ENCODE measurements at regions not wholly inside any gene's neighbourhood (a gene's known extent, or its start where the extent isn't known, plus 50 kb on each side); places are given as distances from the start of the nearest gene placed in this dataset.
"Not testable (repeated sequence)": the region's sequence is repeated elsewhere in the genome, so short reads cannot be mapped to it uniquely, and the experiment has no call there.

DNA sequence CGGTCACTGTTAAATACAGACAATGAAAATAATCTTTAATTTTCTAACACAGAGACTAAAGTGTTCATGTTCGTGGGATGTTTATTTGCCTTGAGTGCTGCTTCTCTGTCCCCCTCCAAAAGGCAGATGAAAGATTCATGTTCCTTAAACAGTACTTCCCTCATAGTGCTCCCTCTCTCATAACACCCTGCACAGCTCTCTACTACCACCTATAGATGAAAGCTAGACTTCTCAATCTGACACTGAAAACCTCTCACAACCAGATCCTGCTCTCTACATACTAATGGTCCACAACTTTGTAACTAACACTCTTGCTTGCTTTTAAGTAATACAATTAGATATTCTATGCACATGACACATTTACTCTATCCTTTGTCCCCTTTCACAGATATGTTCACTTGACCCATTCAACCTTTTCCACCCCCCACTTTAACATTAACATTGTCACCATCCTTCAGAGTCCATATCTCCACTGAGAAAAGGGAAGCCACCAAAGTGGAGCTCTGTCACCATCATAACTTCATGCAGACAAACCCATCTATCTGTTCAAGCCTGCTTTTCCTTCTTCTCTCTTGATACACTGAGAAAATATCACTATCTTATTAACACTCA lies 266.4 kb upstream of the USP15 start:
- no peak for DNase-seq

- DNase-seq, result no peak
Observed at GRCh38 chr12:61996717-61997116, 263.5 kb upstream of the USP15 start.

- no peak for DNase-seq
Observed at GRCh38 chr12:61998791-61999190, 261.4 kb upstream of the USP15 start.

GRCh38 chr12:61999311-61999710 lies 260.9 kb upstream of the USP15 start:
- DNase-seq, result no peak

DNA sequence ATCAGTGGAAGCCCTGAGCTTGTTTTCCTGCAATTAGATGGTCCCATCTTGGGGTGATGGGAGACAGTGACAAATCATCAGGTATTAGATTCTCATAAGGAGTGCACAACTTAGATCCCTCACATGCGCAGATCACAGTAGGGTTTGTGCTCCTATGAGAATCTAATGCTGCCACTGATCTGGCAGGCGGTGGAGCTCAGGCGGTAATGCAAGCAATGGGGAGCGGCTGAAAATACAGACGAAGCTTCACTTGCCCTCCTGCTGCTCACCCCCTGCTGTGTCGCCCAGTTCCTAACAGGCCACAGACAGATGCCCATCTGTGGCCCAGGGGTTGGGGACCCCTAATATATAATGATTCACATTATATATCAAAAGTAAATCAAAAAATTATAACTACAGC lies 258.8 kb upstream of the USP15 start:
- no peak for DNase-seq

DNA sequence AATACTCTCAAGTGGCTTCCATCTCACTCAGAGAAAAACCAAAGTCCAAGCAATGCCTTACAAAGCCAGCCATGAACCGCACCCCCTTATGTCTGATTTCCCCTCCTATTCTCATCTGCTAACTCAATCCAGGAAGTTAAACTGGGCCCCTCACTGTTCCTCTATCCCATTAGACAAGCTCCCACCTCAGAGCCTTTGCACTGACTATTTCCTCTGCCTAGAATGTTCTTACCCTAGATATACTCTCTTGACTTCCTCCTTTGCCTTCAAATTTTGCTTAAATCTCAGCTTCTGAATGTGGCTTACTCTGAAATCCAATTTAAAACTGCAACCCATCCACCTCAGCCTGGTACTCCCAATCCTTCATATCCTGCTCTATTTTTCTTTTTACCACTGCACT lies 257.0 kb upstream of the USP15 start:
- no peak for DNase-seq

- DNase-seq, result no peak
Observed at GRCh38 chr12:62003701-62004100, 256.5 kb upstream of the USP15 start.

DNA sequence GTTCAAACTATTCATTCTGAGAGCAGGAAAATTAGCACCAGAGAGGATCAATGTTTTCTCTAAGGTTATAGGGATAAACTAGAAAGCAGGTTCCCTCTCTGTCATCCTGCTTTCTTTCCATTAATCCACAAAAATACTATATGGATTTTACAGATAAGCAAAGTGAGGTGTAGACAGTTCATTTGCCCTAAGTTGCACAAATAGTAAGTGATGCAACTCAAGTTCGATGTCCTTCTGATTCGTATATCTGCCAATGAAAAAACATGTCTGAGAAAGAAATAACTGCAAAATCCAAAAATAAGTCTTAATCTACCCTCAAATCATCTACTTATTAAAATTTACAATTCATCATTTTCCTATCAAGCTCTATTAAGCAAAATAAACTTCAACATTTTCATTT lies 254.6 kb upstream of the USP15 start:
- DNase-seq, result no peak

DNA sequence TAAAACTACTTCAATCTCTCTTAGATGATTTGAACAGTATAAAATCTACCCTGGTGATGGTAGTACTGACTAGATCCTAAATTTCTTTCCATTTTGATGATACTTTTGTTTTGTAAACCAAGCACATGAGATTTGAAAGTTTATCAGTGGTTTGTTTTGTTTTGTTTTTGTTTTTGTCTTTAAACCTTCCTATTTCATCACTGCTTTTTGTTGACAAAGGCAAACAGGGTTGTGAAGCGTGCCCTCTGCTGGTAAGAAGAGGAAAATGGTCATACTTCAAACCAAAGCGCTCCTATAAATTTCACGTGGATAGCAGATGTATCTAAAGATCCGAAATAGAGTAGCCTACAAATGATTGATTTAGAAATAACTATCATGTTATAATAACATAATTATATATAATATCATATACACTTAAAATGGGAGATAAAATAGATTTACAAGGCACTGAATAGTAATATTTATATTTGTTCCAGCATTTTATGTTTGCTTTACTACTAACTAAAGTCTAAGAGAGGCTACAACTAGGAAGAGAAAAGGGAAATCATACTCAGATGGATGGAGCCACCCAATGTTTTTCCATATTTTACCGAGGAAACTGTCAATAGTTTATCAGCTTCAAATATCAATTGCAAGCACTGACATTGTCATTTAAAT lies 254.0 kb upstream of the USP15 start:
- peak; percentile 14 for DNase-seq

DNA sequence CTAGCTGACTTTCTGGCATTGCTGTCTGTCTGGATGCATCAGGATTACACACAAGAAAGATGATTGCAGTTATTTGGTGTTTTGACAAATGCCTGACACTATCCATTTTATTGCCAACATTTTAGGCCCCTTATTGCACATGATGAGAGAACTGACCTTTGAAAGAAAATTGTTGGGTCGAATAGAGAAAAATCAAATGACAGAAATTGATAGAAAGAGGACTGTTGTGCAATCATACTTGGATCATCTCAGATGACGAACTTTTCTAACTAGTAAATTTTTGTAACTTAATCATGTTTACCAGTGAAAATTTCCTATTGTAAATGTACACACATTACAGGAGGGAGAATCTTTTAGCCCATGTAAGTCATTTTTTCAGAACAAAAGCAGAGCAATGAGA lies 251.5 kb upstream of the USP15 start:
- DNase-seq, result no peak

DNA sequence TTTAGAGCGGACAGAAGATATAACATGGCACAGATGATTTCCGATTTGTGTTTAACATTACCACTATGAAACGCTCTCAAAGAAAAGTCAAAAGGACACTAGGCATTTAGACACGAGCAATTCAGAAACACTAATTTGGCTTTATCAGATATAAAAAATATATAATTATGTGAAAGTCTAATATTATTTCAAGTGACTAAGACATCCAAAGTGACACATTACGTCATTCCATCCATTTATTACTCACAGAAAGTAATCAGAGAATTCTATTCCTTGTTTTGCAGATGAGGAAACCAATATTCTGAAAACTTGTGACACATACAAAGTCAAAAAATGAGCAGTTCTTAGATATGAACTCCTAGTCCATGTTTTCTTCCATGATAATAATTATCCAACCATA lies 250.8 kb upstream of the USP15 start:
- no peak for DNase-seq

DNA sequence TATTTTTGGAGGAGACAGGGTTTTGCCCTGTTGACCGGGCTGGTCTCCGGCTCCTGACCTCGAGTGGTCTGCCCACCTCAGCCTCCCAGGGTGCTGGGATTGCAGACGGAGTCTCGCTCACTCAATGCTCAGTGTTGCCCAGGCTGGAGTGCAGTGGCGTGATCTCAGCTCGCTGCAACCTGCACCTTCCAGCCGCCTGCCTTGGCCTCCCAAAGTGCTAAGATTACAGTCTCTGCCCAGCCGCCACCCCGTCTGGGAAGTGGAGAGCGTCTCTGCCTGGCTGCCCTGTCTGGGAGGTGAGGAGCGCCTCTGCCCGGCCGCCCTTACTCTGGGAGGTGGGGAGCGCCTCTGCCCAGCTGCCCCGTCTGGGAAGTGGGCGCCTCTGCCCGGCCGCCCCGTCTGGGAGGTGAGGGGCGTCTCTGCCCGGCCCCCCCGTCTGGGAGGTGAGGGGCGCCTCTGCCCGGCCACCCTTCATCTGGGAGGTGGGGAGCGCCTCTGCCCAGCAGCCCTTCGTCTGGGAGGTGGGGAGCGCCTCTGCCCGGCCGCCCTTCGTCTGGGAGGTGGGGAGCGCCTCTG lies 249.8 kb upstream of the USP15 start:
- DNase-seq, result not testable (repeated sequence)

DNA sequence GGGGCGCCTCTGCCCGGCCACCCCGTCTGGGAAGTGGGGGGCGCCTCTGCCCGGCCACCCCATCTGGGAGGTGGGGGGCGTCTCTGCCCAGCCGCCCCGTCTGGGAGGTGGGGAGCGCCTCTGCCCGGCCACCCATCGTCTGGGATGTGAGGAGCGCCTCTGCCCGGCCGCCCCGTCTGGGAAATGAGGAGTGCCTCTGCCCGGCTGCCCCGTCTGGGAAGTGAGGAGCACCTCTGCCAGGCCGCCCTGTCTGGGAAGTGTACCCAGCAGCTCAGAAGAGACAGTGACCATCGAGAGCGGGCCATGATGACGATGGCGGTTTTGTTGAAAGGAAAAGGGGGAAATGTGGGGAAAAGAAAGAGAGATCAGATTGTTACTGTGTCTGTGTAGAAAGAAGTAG lies 249.2 kb upstream of the USP15 start:
- DNase-seq, result not testable (repeated sequence)

GRCh38 chr12:62014330-62014729 lies 245.9 kb upstream of the USP15 start:
- no peak for DNase-seq

- DNase-seq, result no peak
Observed at GRCh38 chr12:62016021-62016420, 244.2 kb upstream of the USP15 start.

GRCh38 chr12:62021808-62022207 lies 238.4 kb upstream of the USP15 start:
- no peak for DNase-seq

GRCh38 chr12:62028536-62028935 lies 231.7 kb upstream of the USP15 start:
- DNase-seq, result no peak

DNA sequence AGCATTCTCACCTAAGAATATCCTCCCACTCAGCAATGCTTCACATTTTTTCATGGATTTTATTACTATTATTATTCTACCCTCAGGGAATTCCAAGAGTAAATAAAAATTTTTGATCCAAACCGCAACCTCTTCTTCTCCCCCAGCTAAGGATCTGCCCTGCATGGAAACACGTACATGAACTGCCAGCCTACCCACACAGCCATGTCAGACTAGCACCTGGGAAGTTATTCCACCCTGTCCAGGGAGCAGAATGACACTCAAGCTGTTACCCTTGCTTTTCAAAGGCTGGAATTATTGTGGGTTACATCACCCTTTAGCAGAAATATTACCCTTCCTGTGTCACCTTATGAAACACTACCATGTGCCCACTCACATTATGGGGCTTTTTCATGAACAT lies 227.3 kb upstream of the USP15 start:
- DNase-seq, result no peak

GRCh38 chr12:62044450-62045135 lies 215.6 kb upstream of the USP15 start:
- no peak for DNase-seq

DNA sequence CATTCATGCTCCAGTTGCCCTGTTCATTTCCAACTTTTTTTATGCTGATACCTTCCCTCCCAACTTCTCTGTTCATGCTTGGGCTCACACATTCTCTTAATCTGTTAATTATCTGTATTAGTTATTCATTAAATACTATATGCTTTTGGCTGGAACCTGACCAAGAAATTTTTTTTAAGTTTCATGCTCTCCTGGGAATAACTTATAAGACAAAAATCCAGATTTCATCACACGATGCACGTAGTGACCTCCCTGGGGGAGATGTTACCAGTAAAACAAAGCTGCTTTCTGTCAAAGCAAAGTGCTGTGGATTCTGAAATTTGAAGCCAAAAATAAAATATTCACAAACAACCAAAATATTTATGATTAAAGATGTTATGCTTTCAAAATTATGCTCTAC lies 215.0 kb upstream of the USP15 start:
- no peak for DNase-seq

DNA sequence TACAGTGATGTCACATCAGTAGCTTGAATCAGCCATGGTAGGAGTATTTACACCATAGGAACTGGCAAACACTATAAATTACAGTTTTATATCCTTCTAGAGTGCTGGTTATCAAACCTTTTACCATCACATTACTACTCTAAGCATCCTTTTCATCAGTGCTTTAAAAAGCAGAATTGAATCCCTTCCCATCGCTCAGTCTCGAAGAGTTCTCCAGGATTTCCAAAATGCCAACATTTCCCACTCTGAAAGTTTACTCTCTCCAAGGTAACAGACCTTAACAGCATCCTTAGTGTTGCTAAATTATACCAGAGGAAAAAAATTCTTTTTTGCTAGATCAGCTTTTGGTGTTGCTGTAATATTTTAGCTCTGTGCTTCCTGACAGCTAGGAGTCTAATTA lies 209.4 kb upstream of the USP15 start:
- no peak for DNase-seq

DNA sequence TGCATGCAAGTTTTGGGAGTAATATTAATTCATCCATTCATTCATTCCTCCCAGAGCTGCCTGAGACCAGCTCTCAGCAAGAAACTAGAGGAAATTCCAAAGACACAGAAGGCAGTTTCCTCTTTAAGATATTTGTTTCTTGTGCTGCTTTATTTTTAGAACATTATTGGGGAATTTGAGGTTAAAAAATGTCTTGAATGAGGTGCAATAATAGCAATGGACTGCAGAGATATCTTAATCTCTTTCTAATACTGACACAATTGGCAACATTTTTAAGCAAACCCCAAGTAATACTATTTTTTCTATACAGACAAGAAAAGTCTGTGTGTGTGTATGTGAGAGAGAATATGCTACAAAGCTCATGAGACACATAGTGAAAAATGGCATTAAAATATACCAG lies 190.2 kb upstream of the USP15 start:
- no peak for DNase-seq

- not testable (repeated sequence) for DNase-seq
Observed at GRCh38 chr12:62073236-62073635, 187.0 kb upstream of the USP15 start.

GRCh38 chr12:62075870-62076269 lies 184.3 kb upstream of the USP15 start:
- DNase-seq, result no peak

All from CD4-positive, alpha-beta T cell treated with Interleukin-17A for 4 hours (primary cell).